Ovary (tissue), 3 donors: ENCODE measurements at regions not wholly inside any gene's neighbourhood (a gene's known extent, or its start where the extent isn't known, plus 50 kb on each side); places are given as distances from the start of the nearest gene placed in this dataset.

Experiments used
- POLR2A ChIP-seq: fragments of 450-650 bp; IDR thresholded peaks from one replicate; pipeline ENCODE4 v1.6.1; 2017; ENCODE audit warnings: antibody characterized with exemption, mild to moderate bottlenecking, moderate library complexity
- TF ChIP-seq, protein P1 (sequence below), 3 donors: fragments of 450-650 bp in 2 of 3; fragments of 200-600 bp in 1 of 3; IDR thresholded peaks; one replicate each; pipeline versions ENCODE4 v1.5.1 to v1.8.0; 2016 to 2022; ENCODE audit warnings: antibody characterized with exemption in 3 of 3, mild to moderate bottlenecking in 1 of 3
- donor health status: DM: no; HTN: no; CAD: no.

DNA sequence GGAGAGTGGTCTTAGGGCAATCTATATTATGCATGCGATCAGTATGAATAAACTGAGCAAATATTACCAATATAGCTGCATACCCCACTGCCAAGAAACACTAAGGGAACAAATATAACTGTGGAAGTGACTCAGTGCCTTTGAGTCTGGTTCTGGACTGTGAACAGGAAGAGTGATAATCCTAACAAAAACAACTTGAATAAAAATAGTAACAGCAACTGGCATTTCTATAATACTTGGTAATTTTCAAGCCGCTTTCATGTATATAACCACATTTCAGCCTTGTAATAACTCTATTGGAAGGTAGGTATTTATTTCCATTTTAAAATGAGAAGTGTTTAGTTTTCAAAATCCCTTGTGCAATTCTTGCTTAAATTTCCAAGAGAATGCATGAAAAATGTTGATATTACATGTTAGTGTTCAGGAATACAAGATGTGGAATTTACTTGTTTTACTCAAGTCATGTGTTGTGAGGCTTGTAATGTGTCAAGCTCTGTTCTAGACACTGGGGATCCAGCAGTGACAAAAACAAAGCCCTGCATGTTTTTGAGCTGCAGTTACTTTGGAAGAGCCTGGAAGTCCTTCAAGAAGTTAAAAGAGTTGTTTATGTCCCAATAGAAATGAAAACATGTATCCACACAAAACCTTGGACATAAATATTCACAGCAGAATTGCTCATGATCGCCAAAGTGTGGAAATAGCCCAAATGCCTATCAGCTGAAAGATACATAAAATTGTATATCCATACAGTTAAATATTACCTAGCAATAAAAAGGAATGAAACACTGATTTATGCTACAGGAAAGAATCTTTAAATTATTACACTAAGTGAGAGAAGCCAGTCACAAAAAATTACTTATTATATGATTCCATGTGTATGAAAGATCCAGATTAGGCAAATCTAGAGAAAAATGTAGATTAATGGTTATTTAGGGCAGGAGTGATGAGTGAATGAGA, 338.1 kb upstream of the TMEM132C start:
- TF ChIP-seq, protein P1, sequence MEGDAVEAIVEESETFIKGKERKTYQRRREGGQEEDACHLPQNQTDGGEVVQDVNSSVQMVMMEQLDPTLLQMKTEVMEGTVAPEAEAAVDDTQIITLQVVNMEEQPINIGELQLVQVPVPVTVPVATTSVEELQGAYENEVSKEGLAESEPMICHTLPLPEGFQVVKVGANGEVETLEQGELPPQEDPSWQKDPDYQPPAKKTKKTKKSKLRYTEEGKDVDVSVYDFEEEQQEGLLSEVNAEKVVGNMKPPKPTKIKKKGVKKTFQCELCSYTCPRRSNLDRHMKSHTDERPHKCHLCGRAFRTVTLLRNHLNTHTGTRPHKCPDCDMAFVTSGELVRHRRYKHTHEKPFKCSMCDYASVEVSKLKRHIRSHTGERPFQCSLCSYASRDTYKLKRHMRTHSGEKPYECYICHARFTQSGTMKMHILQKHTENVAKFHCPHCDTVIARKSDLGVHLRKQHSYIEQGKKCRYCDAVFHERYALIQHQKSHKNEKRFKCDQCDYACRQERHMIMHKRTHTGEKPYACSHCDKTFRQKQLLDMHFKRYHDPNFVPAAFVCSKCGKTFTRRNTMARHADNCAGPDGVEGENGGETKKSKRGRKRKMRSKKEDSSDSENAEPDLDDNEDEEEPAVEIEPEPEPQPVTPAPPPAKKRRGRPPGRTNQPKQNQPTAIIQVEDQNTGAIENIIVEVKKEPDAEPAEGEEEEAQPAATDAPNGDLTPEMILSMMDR (IDR thresholded peaks at IDR 0.05), result no peak
- no peak for TF ChIP-seq POLR2A
